Lung (tissue), 11 donors: ENCODE measurements at regions not wholly inside any gene's neighbourhood (a gene's known extent, or its start where the extent isn't known, plus 50 kb on each side); places are given as distances from the start of the nearest gene placed in this dataset.

ENCODE experiments used
- ATAC-seq: fragments of 200-7000 bp; cut with Tn5 transposase; one replicate; pipeline ENCODE4 v1.9.1; 2020; ENCODE audit warnings: moderate number of reproducible peaks; ENCODE audit not compliant: insufficient read depth, low FRiP score
- DNase-seq, 3 donors: peaks; one replicate each; pipeline ENCODE4 v3.0.0-alpha.2; 2013 to 2017
- H3K27ac ChIP-seq, 2 donors: one replicate each; pipeline ENCODE4 v1.5.1; 2013; ENCODE audit warnings: mild to moderate bottlenecking in 2 of 2, moderate library complexity in 2 of 2, control low read depth in 1 of 2, inconsistent platforms in 1 of 2, low read depth in 1 of 2, low read length in 1 of 2
- H3K27me3 ChIP-seq, 3 donors: one replicate each; pipeline ENCODE4 v1.5.1; 2013; ENCODE audit warnings: low read length in 2 of 3; ENCODE audit not compliant: control insufficient read depth in 3 of 3, insufficient read depth in 3 of 3
- H3K36me3 ChIP-seq, 4 donors: one replicate each; pipeline ENCODE4 v1.5.1; 2013; ENCODE audit warnings: low read length in 4 of 4, mild to moderate bottlenecking in 1 of 4, moderate library complexity in 1 of 4; ENCODE audit not compliant: control insufficient read depth in 4 of 4, insufficient read depth in 4 of 4
- H3K4me1 ChIP-seq, 5 donors: one replicate each; pipeline ENCODE4 v1.5.1; 2013; ENCODE audit warnings: low read length in 5 of 5, mild to moderate bottlenecking in 2 of 5, moderate library complexity in 1 of 5; ENCODE audit not compliant: control insufficient read depth in 5 of 5, insufficient read depth in 5 of 5
- H3K4me3 ChIP-seq: one replicate; pipeline ENCODE4 v1.5.1; 2013; ENCODE audit warnings: mild to moderate bottlenecking, control low read depth, moderate library complexity
- H3K9ac ChIP-seq, 2 donors: one replicate each; pipeline ENCODE4 v1.5.1; 2013; ENCODE audit warnings: low read length in 2 of 2, control low read depth in 1 of 2; ENCODE audit not compliant: insufficient read depth in 1 of 2
- H3K9me3 ChIP-seq, 4 donors: one replicate each; pipeline ENCODE4 v1.5.1; 2013; ENCODE audit warnings: low read length in 3 of 4, mild to moderate bottlenecking in 1 of 4, moderate library complexity in 1 of 4; ENCODE audit not compliant: control insufficient read depth in 4 of 4, insufficient read depth in 3 of 4
- WGBS, 2 donors: extraction: QIAGEN DNeasy Blood & Tissue Kit; methylation state at CpG; one replicate each; pipeline ENCODE4 v1.1.7; 2013; 5-methylcytosine and 5-hydroxymethylcytosine counted together
- TF ChIP-seq, protein P1 (sequence below): IDR thresholded peaks from 2 replicates; pipeline ENCODE4 v1.5.1; 2012; ENCODE audit warnings: mild to moderate bottlenecking; ENCODE audit errors: control extremely low read depth, extremely low read depth
- donor health status: control.
- donor health status: control.
- donor health status: Bipolar disorder and iron deficiency.
- donor health status: healthy.
- donor health status: DM: yes; HTN: yes; CAD: no.

DNA sequence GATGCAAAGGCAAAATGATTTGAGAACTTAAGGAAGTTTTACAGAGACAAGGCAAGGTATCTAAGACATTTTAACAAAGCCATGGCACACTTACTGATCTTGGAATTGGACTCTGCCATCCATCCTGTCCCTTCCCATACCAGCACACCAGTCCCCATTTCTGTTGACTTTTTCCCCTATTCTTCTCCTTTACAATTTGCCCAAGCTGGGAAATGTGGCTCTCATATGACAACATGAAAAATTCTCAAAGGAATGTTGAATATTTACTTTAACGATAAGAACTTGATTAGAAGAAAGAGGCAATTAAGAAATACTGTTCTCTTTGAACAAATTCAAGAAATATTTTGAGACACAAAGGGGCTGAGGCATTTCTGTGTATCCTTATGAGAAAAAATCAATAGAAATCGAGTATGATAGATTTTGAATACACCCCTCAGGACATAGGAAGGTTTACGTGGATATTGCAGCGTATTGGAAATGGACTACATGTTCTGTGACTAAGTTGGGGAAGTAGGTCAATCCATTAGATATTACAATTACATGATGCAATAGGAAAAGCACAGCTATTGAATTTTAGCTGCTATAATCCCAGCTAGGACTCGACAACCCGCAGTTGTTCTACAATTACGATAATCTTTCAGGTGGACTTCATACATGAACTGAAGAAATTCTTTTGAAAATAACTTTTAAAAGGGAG is 201.6 kb downstream of the TRIB2 start:
- H3K4me3 ChIP-seq, result no peak overlapping the region

DNA sequence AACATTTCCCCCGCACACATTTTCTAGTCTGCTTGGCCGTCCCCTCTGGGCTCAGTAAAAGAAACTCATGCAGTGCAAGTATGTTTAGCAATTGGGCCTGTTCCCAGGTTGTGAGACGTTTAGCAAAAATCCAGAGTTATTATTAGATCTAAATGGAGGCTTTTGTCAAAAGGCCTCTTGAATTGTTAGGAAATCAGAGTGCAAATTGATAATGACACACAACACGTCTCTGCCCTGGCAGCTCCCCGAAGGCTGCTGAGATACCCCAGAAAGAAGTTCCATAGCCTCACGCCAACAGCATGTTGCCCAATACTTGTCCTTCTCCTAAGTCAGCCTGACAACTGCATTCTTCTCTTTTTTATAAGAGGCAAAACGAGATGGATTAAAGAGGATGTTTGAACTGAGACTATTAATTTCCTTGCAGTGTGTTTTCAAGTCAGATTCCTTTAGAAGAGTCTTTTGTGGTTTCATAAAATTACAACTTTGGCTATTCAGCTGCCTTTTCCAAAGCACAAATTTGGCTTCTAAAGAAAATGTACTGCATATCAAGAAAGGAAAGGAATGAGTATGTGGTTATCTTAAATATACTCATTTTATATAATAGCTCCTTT is 202.2 kb downstream of the TRIB2 start:
- TF ChIP-seq, protein P1, sequence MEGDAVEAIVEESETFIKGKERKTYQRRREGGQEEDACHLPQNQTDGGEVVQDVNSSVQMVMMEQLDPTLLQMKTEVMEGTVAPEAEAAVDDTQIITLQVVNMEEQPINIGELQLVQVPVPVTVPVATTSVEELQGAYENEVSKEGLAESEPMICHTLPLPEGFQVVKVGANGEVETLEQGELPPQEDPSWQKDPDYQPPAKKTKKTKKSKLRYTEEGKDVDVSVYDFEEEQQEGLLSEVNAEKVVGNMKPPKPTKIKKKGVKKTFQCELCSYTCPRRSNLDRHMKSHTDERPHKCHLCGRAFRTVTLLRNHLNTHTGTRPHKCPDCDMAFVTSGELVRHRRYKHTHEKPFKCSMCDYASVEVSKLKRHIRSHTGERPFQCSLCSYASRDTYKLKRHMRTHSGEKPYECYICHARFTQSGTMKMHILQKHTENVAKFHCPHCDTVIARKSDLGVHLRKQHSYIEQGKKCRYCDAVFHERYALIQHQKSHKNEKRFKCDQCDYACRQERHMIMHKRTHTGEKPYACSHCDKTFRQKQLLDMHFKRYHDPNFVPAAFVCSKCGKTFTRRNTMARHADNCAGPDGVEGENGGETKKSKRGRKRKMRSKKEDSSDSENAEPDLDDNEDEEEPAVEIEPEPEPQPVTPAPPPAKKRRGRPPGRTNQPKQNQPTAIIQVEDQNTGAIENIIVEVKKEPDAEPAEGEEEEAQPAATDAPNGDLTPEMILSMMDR, result no peak
- no peaks in the 10 kb centered on the region for H3K36me3 ChIP-seq
- H3K27ac ChIP-seq, result peak overlapping the region in 1 of 2 donors; percentile 70
- 43 to 62% methylated on average over 7 of the region's 7 CpGs for WGBS, 2 donors
- no peak overlapping the region for H3K4me3 ChIP-seq
- ATAC-seq (peak; percentile 78), DNase-seq (peak; percentile 66 to 93 (median 82))
- H3K4me1 ChIP-seq, result peaks cover 0 to 20% (median 9%) of the 10 kb centered on the region in 5 donors
- no peak overlapping the region for H3K9ac ChIP-seq
- no peaks in the 10 kb centered on the region for H3K9me3 ChIP-seq
- no peaks in the 10 kb centered on the region for H3K27me3 ChIP-seq

More for the DNA sequence above, 201.6 kb downstream of the TRIB2 start:
- DNase-seq (peak in 2 of 3 donors; percentile 22 to 25), ATAC-seq (peak; percentile 53)
- no peak overlapping the region for H3K9ac ChIP-seq
- H3K4me1 ChIP-seq, result peaks cover 0 to 20% (median 9%) of the 10 kb centered on the region in 5 donors
- peak overlapping the region in 1 of 2 donors; percentile 70 for H3K27ac ChIP-seq
- no peaks in the 10 kb centered on the region for H3K36me3 ChIP-seq
- 62 to 79% methylated on average over 7 of the region's 7 CpGs for WGBS, 2 donors
- TF ChIP-seq, protein P1, result no peak
- H3K9me3 ChIP-seq, result no peaks in the 10 kb centered on the region
- H3K27me3 ChIP-seq, result no peaks in the 10 kb centered on the region

DNA sequence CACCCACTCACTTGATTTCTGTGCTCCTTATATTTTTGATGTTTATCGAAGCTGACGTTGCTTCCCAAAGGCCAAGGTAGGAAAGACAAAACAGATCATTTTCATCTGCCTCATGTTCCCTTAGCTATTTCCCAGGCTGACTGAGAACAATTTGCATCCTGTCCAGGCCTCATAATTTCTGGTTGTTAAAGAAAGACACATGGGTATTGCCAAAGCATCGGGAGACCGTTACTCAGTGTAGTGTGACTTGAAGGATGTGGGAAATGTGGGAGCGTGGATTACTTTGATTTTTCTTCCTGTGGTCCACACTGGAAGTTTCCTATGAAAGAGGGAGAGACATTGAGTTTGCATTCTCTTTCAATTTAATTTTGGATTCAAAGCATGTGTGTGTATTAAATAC is 204.6 kb downstream of the TRIB2 start:
- 79 to 87% methylated on average over 5 of the region's 5 CpGs for WGBS, 2 donors
- TF ChIP-seq, protein P1, result no peak
- H3K9me3 ChIP-seq, result no peaks in the 10 kb centered on the region
- ATAC-seq, result no peak
- no peak overlapping the region for H3K27ac ChIP-seq
- H3K4me3 ChIP-seq, result no peak overlapping the region
- no peaks in the 10 kb centered on the region for H3K36me3 ChIP-seq
- H3K4me1 ChIP-seq, result peaks cover 0 to 20% (median 9%) of the 10 kb centered on the region in 5 donors
- peak in 1 of 3 donors; percentile 27 for DNase-seq
- H3K27me3 ChIP-seq, result no peaks in the 10 kb centered on the region
- H3K9ac ChIP-seq, result no peak overlapping the region
